Limb (tissue), 2 donors: ENCODE measurements at regions not wholly inside any gene's neighbourhood (a gene's known extent, or its start where the extent isn't known, plus 50 kb on each side); places are given as distances from the start of the nearest gene placed in this dataset.
"Not testable (repeated sequence)": the region's sequence is repeated elsewhere in the genome, so short reads cannot be mapped to it uniquely, and the experiment has no call there.

ENCODE experiments used
- DNase-seq, 2 donors: peaks; one replicate each; pipeline ENCODE4 v3.0.0-alpha.2; 2016; ENCODE audit errors: extremely low spot score in 2 of 2

- DNase-seq, result no peak
Observed at GRCh38 chr6:106885679-106886078, 88.8 kb downstream of the CD24 start.

- no peak for DNase-seq
Observed at GRCh38 chr6:106884576-106884975, 90.0 kb downstream of the CD24 start.

GRCh38 chr6:106883808-106884262 is 90.7 kb downstream of the CD24 start:
- DNase-seq, result no peak

- no peak for DNase-seq
Observed at GRCh38 chr6:106882601-106883518, 91.7 kb downstream of the CD24 start.

GRCh38 chr6:106882138-106882537 is 92.4 kb downstream of the CD24 start:
- DNase-seq, result no peak

GRCh38 chr6:106880952-106881351 is 93.6 kb downstream of the CD24 start:
- no peak for DNase-seq

GRCh38 chr6:106875782-106876321 is 98.7 kb downstream of the CD24 start:
- DNase-seq, result no peak

GRCh38 chr6:106874481-106874880 is 100.0 kb downstream of the CD24 start:
- no peak for DNase-seq

GRCh38 chr6:106872049-106872448 is 102.5 kb downstream of the CD24 start:
- no peak for DNase-seq

- no peak for DNase-seq
Observed at GRCh38 chr6:106870824-106871717, 103.5 kb downstream of the CD24 start.

GRCh38 chr6:106870069-106870468 is 104.5 kb downstream of the CD24 start:
- DNase-seq, result no peak

- no peak for DNase-seq
Observed at GRCh38 chr6:106869203-106869602, 105.3 kb downstream of the CD24 start.

GRCh38 chr6:106866875-106867658 is 107.5 kb downstream of the CD24 start:
- DNase-seq, result no peak

- no peak for DNase-seq
Observed at GRCh38 chr6:106862858-106863257, 111.7 kb downstream of the CD24 start.

GRCh38 chr6:106860940-106861339 is 113.6 kb downstream of the CD24 start:
- DNase-seq, result no peak

- no peak for DNase-seq
Observed at GRCh38 chr6:106858653-106859092, 115.9 kb downstream of the CD24 start.

- no peak for DNase-seq
Observed at GRCh38 chr6:106857771-106858652, 116.5 kb downstream of the CD24 start.

- DNase-seq, result not testable (repeated sequence)
Observed at GRCh38 chr6:106857310-106857709, 117.2 kb downstream of the CD24 start.

GRCh38 chr6:106856227-106856874 is 118.2 kb downstream of the CD24 start:
- DNase-seq, result no peak
